GM12865 (cell line): ENCODE measurements at regions not wholly inside any gene's neighbourhood (a gene's known extent, or its start where the extent isn't known, plus 50 kb on each side); places are given as distances from the start of the nearest gene placed in this dataset.

Source experiments
- DNase-seq: peaks from one replicate; pipeline ENCODE4 v3.0.0; 2010; ENCODE audit warnings: low read depth
- H3K4me3 ChIP-seq: 2 replicates; pipeline ENCODE4 v1.5.1; 2011; ENCODE audit warnings: mild to moderate bottlenecking, low read depth, low read length, control low read depth
- TF ChIP-seq, protein P1 (sequence below): IDR thresholded peaks from 2 replicates; pipeline ENCODE4 v1.5.1; 2011; ENCODE audit warnings: low read length, control low read depth, low read depth, inconsistent platforms; ENCODE audit not compliant: insufficient read depth; ENCODE audit errors: missing control alignments

DNA sequence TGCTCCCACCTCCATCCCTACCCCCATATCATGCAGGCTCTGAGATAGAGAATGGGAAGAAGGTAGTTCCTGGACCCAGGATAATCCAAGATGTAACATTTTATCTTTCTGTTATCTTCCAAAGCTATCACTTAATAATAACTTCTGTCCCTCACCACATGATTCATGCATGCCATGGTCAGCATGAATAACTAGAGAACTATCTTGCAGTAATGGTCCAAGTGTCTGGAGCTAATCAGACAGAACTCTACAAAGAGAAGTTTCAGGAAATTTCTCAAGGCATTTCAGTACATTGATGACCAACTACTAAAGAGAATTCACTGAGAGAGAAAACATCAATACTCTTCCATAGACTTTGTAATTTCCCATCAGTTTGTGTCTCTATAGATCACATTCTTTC lies 1469.7 kb upstream of the PIK3C3 start:
- TF ChIP-seq, protein P1, sequence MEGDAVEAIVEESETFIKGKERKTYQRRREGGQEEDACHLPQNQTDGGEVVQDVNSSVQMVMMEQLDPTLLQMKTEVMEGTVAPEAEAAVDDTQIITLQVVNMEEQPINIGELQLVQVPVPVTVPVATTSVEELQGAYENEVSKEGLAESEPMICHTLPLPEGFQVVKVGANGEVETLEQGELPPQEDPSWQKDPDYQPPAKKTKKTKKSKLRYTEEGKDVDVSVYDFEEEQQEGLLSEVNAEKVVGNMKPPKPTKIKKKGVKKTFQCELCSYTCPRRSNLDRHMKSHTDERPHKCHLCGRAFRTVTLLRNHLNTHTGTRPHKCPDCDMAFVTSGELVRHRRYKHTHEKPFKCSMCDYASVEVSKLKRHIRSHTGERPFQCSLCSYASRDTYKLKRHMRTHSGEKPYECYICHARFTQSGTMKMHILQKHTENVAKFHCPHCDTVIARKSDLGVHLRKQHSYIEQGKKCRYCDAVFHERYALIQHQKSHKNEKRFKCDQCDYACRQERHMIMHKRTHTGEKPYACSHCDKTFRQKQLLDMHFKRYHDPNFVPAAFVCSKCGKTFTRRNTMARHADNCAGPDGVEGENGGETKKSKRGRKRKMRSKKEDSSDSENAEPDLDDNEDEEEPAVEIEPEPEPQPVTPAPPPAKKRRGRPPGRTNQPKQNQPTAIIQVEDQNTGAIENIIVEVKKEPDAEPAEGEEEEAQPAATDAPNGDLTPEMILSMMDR, result no peak
- no peak overlapping the region for H3K4me3 ChIP-seq
- DNase-seq, result no peak

DNA sequence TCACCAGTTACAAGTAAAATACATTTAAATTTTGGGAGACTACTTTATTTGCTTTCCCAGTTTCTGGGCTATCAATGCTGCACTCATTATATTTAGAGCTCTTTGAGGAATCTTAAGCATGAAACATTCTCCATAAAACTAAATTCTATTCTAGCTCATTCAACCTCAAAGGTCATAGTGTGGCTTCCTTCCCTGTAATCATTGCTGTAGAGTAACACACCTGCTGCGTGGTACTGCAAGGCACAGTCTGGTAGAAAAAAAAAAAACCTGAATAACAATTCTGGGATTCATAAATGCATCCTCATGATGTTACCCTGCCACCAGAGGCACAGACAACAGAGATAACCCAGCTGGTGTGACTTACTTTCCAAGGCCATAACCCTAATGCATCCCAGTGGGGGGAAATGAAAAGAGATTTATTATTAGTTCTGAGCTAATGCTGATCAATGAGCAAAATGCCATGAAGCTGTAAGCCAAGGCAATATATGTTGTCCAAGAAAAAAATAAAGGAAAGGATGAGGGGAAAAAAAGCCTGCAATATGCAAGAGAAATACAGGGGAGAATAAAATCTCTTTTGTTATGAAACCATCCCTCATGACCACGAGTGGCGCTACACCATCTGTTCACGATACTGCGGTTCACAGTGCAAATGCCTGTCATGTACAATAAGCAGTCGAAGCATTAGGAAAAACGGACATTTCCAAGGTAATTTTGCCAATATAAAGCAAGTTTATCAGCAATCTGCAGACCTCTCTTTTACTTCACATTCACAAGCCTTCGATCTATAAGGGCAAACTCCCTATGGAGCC lies 1481.6 kb upstream of the PIK3C3 start:
- no peak for DNase-seq
- TF ChIP-seq, protein P1, result no peak
- H3K4me3 ChIP-seq, result no peak overlapping the region

DNA sequence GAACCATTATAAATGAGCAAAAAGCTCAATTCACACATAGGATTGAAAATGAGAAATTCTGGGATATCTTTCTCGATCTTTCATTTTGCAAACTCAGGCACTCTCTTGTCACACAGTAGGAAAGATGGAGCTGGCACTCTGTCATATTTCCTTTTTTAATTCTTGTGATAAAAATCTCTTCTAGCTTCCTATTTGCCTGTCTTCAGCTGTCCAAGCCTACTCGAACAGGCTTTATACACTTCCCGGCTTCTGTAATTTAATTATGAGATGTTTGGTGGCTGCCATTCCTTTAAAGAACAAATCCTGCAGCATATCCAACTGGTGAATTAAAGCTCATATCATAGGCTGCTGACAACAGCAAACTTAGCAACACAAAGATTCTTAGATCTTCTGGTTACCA lies 1484.3 kb upstream of the PIK3C3 start:
- H3K4me3 ChIP-seq, result no peak overlapping the region
- DNase-seq, result no peak
- TF ChIP-seq, protein P1, result no peak

DNA sequence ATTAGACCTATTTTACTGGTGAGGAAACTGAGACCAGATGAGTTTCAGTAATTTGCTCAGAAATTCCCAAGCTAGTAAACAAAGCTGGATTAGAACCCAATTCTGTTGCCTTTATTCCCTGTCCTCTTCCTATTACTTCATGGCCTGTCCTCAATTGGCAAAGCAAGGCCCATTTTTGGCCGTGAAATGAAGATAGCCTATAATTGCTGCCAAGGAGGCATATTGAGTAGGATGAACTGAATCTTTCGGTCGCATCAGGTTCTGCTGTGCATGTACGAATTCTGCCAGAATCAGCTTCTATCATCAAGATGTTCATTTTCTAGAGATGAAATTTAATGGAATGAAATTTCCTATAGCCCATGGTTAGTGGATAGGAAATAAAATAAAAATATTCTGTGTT lies 1485.2 kb upstream of the PIK3C3 start:
- TF ChIP-seq, protein P1, result no peak
- no peak for DNase-seq
- H3K4me3 ChIP-seq, result no peak overlapping the region

DNA sequence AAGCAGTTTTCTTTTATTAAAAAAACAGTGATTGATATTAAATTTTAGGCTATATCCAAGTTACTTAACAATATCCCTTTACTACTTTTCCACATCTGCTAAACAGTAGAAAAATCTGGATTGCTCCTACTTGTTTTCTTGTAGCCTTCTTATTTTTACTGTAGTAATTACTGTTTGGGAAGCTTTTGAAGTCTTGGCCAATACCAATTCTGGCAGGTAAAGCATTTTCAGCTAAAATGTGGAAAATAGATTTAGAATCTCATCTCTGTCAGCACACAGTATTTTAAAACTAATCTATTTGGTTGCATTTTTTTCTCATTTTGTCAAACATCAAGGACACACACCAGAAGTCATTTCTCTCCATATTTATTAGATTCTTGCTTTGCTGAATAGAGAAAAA lies 1485.7 kb upstream of the PIK3C3 start:
- no peak overlapping the region for H3K4me3 ChIP-seq
- TF ChIP-seq, protein P1, result no peak
- no peak for DNase-seq

DNA sequence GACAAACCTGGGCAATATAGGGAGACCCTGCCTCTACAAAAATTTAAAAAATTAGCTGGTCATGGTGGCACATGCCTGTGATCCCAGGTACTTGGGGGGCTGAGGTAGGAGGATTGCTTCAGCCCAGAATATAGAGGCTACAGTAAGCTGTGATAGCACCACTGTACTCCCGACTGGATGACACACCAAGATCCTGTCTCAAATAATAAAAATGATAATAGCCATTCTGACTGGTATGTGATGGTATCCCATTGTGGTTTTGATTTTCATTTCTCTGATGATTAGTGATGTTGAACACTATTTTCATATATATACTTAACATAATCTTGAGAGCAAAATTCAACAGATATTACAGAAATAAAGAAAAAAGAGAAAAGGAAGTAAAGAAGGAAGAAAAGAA lies 1491.0 kb upstream of the PIK3C3 start:
- H3K4me3 ChIP-seq, result no peak overlapping the region
- no peak for DNase-seq
- TF ChIP-seq, protein P1, result no peak

DNA sequence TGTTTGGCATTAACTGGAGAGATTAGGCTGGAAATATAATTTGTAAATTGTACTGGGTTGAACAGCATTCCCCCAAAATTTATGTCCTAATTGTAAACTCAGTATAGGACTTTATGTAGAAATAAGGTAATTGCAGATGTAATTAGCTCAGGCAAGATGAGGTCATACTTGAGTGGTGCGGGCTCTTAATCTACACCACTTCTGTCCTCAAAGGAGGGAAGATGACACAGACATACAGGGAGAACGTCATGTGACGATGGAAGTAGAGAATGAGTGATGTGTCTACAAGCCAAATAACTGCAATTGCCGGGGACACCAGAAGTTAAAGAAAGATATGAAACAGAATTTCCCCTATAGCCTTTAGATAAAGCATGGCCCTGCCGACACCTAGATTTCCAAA lies 1501.1 kb upstream of the PIK3C3 start:
- DNase-seq, result no peak
- TF ChIP-seq, protein P1, result no peak
- H3K4me3 ChIP-seq, result no peak overlapping the region
